HEK293 (cell line): ENCODE measurements at regions not wholly inside any gene's neighbourhood (a gene's known extent, or its start where the extent isn't known, plus 50 kb on each side); places are given as distances from the start of the nearest gene placed in this dataset.

Experiments
- IKZF3 ChIP-seq: fragments of 450-650 bp; IDR thresholded peaks from 2 replicates; pipeline ENCODE4 v1.5.0; 2018; ENCODE audit warnings: missing biosample characterization, mild to moderate bottlenecking, missing genetic modification characterization, moderate library complexity
- ZNF274 ChIP-seq, 2 experiments: fragments of 200-500 bp in 1 of 2; fragments of 450-650 bp in 1 of 2; sonication (Bioruptor generic) in 1 of 2; formaldehyde crosslinking in 1 of 2; IDR thresholded peaks; 2 replicates each; pipeline versions ENCODE4 v1.5.1 to v1.6.1; 2014 to 2016; ENCODE audit warnings: borderline replicate concordance in 1 of 2, inconsistent platforms in 1 of 2, low read length in 1 of 2, missing biosample characterization in 1 of 2, missing genetic modification characterization in 1 of 2
- ZNF404 ChIP-seq: fragments of 450-650 bp; formaldehyde crosslinking; IDR thresholded peaks from 2 replicates; pipeline ENCODE4 v1.5.1; 2017; ENCODE audit warnings: missing biosample characterization, missing genetic modification characterization
- ZNF610 ChIP-seq: fragments of 450-650 bp; formaldehyde crosslinking; IDR thresholded peaks from 2 replicates; pipeline ENCODE4 v1.5.1; 2016; ENCODE audit warnings: missing biosample characterization, missing genetic modification characterization, borderline replicate concordance
- ZNF645 ChIP-seq: fragments of 450-650 bp; formaldehyde crosslinking; IDR thresholded peaks from 2 replicates; pipeline ENCODE4; 2016; ENCODE audit warnings: missing biosample characterization, missing genetic modification characterization
- ZNF707 ChIP-seq: fragments of 450-650 bp; formaldehyde crosslinking; IDR thresholded peaks from 2 replicates; pipeline ENCODE4 v1.5.1; 2016; ENCODE audit warnings: missing biosample characterization, missing genetic modification characterization
- TF ChIP-seq, protein P1 (sequence below): fragments of 450-650 bp; formaldehyde crosslinking; IDR thresholded peaks from 2 replicates; pipeline ENCODE4 v1.5.1; 2016; ENCODE audit warnings: missing biosample characterization, missing genetic modification characterization
- TF ChIP-seq, protein P2 (sequence below): fragments of 450-650 bp; formaldehyde crosslinking; IDR thresholded peaks from 2 replicates; pipeline ENCODE4 v1.5.1; 2016; ENCODE audit warnings: missing biosample characterization, missing genetic modification characterization, low read depth

DNA sequence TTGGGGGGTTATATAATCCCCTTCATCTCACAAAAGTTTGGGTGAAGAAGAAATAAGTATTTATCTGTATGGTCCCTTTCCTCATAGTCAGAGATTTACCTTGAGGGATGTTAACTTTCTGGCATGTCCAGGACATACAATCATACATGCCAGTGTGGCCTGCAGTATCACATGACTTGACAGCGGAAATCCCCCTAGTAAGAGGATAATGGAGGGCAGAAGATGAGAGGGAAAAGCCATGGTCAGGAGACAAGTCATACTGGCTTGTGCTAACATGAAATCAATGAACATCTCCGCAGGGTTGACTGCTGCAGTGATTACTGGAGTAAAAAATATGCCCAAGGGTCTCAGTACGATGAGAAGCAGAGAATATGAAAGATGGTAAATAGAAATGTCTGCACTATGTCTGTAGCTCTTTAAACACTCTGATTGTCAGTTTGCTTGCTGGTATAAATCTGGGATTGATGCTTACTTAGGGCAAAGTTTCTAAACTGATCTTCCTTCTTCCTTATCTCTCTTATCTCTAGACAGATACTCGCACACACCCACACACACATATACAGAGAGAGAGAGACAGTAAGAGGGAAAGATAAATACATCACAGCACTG is 1385.6 kb upstream of the ADGRL3 start:
- TF ChIP-seq ZNF707 (tag by site-specific recombination) (no peak), ZNF610 (tag by site-specific recombination) (no peak), ZNF404 (tag by site-specific recombination) (no peak), IKZF3 (tag by site-specific recombination) (no peak), ZNF645 (no peak), ZNF274 (IDR thresholded peaks at IDR 0.05; ENCODE audit: low read length) (no peak), ZNF274 (tag by site-specific recombination; IDR thresholded peaks at IDR 0.05; ENCODE audit: borderline replicate concordance) (no peak)
- TF ChIP-seq, protein P1, sequence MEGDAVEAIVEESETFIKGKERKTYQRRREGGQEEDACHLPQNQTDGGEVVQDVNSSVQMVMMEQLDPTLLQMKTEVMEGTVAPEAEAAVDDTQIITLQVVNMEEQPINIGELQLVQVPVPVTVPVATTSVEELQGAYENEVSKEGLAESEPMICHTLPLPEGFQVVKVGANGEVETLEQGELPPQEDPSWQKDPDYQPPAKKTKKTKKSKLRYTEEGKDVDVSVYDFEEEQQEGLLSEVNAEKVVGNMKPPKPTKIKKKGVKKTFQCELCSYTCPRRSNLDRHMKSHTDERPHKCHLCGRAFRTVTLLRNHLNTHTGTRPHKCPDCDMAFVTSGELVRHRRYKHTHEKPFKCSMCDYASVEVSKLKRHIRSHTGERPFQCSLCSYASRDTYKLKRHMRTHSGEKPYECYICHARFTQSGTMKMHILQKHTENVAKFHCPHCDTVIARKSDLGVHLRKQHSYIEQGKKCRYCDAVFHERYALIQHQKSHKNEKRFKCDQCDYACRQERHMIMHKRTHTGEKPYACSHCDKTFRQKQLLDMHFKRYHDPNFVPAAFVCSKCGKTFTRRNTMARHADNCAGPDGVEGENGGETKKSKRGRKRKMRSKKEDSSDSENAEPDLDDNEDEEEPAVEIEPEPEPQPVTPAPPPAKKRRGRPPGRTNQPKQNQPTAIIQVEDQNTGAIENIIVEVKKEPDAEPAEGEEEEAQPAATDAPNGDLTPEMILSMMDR (tag by site-specific recombination), result no peak
- TF ChIP-seq, protein P2, sequence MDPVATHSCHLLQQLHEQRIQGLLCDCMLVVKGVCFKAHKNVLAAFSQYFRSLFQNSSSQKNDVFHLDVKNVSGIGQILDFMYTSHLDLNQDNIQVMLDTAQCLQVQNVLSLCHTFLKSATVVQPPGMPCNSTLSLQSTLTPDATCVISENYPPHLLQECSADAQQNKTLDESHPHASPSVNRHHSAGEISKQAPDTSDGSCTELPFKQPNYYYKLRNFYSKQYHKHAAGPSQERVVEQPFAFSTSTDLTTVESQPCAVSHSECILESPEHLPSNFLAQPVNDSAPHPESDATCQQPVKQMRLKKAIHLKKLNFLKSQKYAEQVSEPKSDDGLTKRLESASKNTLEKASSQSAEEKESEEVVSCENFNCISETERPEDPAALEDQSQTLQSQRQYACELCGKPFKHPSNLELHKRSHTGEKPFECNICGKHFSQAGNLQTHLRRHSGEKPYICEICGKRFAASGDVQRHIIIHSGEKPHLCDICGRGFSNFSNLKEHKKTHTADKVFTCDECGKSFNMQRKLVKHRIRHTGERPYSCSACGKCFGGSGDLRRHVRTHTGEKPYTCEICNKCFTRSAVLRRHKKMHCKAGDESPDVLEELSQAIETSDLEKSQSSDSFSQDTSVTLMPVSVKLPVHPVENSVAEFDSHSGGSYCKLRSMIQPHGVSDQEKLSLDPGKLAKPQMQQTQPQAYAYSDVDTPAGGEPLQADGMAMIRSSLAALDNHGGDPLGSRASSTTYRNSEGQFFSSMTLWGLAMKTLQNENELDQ (tag by site-specific recombination), result no peak
